Psoas muscle (tissue), 7 donors: ENCODE measurements at regions not wholly inside any gene's neighbourhood (a gene's known extent, or its start where the extent isn't known, plus 50 kb on each side); places are given as distances from the start of the nearest gene placed in this dataset.

Source experiments
- ATAC-seq, 4 donors: fragments of 200-7000 bp; cut with Tn5 transposase; one replicate each; pipeline ENCODE4 v1.9.1; 2020; ENCODE audit warnings: moderate library complexity in 3 of 4, mild to moderate bottlenecking in 2 of 4
- DNase-seq, 2 donors: peaks; one replicate each; pipeline ENCODE4 v3.0.0-alpha.2; 2020
- H3K27ac ChIP-seq: fragments of 200-600 bp; one replicate; pipeline ENCODE4 v1.8.0; 2022
- H3K27me3 ChIP-seq, 3 donors: fragments of 200-600 bp in 1 of 3; one replicate each; pipeline versions ENCODE4 v1.6.1 to v1.8.0; 2013 to 2022; ENCODE audit warnings: low read length in 2 of 3, mild to moderate bottlenecking in 2 of 3, moderate library complexity in 1 of 3; ENCODE audit not compliant: insufficient read depth in 3 of 3
- H3K36me3 ChIP-seq, 2 donors: fragments of 200-600 bp in 1 of 2; one replicate each; pipeline versions ENCODE4 v1.6.1 to v1.8.0; 2013 to 2022; ENCODE audit warnings: low read depth in 1 of 2, mild to moderate bottlenecking in 1 of 2, moderate library complexity in 1 of 2; ENCODE audit not compliant: insufficient read depth in 1 of 2
- H3K4me1 ChIP-seq: fragments of 200-600 bp; one replicate; pipeline ENCODE4 v1.8.0; 2022
- H3K4me3 ChIP-seq: fragments of 200-600 bp; one replicate; pipeline ENCODE4 v1.8.0; 2022; ENCODE audit warnings: mild to moderate bottlenecking
- H3K9me3 ChIP-seq: fragments of 200-600 bp; one replicate; pipeline ENCODE4 v1.8.0; 2022
- CTCF ChIP-seq: fragments of 200-600 bp; IDR thresholded peaks from one replicate; pipeline ENCODE4 v1.8.0; 2022; ENCODE audit warnings: antibody characterized with exemption
- WGBS, 3 donors: extraction: QIAGEN DNeasy Blood & Tissue Kit; methylation state at CpG; one replicate each; pipeline versions ENCODE4 v1.1.6 to v1.1.7; 2013; 5-methylcytosine and 5-hydroxymethylcytosine counted together
- intact Hi-C, 2 donors: fragments of 100-400 bp; cut with DNase I; formaldehyde crosslinking; loops; one replicate each; pipeline versions ENCODE4 v1.11.0 to v1.14.2; 2022
- donor health status: healthy with polysubstance abuse.
- donor health status: DM: no; HTN: no; CAD: no; lungs with moderate emphysema.
- donor health status: Bipolar disorder and iron deficiency.
- donor health status: healthy.
- donor health status: DM: yes; HTN: yes; CAD: no.
- donor health status: DM: no; HTN: no; CAD: no.
- donor health status: DM: yes; HTN: yes; CAD: no.

GRCh38 chr6:88520445-88520844 lies 354.3 kb upstream of the CNR1 start:
- H3K9me3 ChIP-seq, result no peaks in the 10 kb centered on the region
- H3K4me3 ChIP-seq, result no peak overlapping the region
- no peaks in the 10 kb centered on the region for H3K4me1 ChIP-seq
- intact Hi-C loops, result no loop called here
- H3K27ac ChIP-seq, result no peak overlapping the region
- DNase-seq (no peak), ATAC-seq (no peak)
- TF ChIP-seq CTCF, result no peak
- H3K36me3 ChIP-seq, result no peaks in the 10 kb centered on the region
- WGBS, 3 donors, result 80 to 82% (median 82%) methylated on average over 7 of the region's 7 CpGs
- no peaks in the 10 kb centered on the region for H3K27me3 ChIP-seq

DNA sequence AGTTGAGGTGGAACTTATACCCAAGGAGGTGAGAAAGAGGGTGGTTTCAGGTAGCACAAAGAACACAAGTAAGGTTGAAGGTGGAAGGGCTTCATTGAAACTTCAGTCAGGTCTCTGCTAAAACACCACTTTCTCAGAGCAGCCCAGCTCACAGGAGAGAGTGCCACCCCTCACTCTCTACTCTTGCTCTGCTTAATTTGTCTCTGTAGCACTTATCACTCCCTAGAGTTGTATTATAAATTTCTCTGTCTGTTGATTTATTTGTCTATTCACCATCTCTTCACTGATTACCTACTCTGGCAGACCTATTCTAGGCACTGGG lies 353.8 kb upstream of the CNR1 start:
- Histone ChIP-seq H3K9me3 (no peaks in the 10 kb centered on the region), H3K27ac (no peak overlapping the region), H3K36me3 (no peaks in the 10 kb centered on the region), H3K4me3 (no peak overlapping the region), H3K27me3 (no peaks in the 10 kb centered on the region), H3K4me1 (no peaks in the 10 kb centered on the region)
- intact Hi-C loops, result no loop called here
- DNase-seq, result no peak
- ATAC-seq, result no peak
- TF ChIP-seq CTCF, result no peak

GRCh38 chr6:88519301-88520016 lies 353.3 kb upstream of the CNR1 start:
- 17 to 39% (median 23%) methylated on average over 10 of the region's 10 CpGs for WGBS, 3 donors
- no peaks in the 10 kb centered on the region for H3K4me1 ChIP-seq
- intact Hi-C loops, result no loop called here
- H3K27ac ChIP-seq, result no peak overlapping the region
- DNase-seq (no peak), ATAC-seq (no peak)
- no peak for TF ChIP-seq CTCF
- H3K27me3 ChIP-seq, result no peaks in the 10 kb centered on the region
- no peaks in the 10 kb centered on the region for H3K9me3 ChIP-seq
- no peak overlapping the region for H3K4me3 ChIP-seq
- H3K36me3 ChIP-seq, result no peaks in the 10 kb centered on the region

DNA sequence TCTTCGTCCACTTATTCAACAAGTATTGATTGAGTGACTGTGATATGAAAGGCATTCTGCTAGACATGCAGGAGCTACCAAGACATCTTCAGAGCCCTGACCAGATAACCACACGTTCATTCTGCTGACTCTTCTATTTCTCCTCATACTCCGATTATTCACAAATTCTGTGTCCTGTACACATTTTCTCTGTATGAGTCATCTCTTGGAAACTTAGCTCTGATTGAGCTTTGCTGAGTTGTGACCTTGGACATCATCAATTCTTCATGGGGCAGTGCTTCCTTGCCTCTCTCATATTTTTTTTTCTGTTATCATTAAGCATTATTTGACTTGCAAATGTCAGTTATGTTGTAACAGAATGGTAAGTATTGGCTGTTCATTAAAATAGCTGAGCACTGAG lies 351.6 kb upstream of the CNR1 start:
- Histone ChIP-seq H3K27me3 (no peaks in the 10 kb centered on the region), H3K9me3 (no peaks in the 10 kb centered on the region), H3K36me3 (no peaks in the 10 kb centered on the region), H3K4me1 (no peaks in the 10 kb centered on the region), H3K27ac (no peak overlapping the region), H3K4me3 (no peak overlapping the region)
- no peak for TF ChIP-seq CTCF
- no peak for DNase-seq
- intact Hi-C loops, result no loop called here
- WGBS, 3 donors, result 41 to 45% (median 44%) methylated on average over 3 of the region's 3 CpGs
- ATAC-seq, result no peak

DNA sequence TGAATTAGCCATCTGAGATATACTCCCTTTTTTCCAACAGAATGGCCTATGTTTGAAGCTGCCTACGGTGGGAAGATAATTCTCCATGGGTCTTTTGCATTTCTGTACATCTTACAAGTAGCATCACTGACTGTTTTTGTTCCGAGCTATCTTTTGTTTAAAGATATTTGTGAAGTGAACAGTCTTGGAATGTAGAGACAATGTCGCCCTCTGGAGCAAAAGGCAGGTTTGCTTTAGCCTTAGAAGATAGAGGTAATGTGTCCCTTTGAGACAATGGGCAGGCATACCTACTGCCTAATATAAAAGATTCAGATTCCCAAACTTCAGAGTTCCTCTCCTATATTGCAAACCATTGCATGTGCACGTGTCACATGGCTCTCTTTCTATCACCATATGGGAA lies 347.8 kb upstream of the CNR1 start:
- ATAC-seq, result no peak
- intact Hi-C loops, result no loop called here
- H3K9me3 ChIP-seq, result no peaks in the 10 kb centered on the region
- no peak overlapping the region for H3K4me3 ChIP-seq
- H3K36me3 ChIP-seq, result no peaks in the 10 kb centered on the region
- no peaks in the 10 kb centered on the region for H3K4me1 ChIP-seq
- WGBS, 3 donors, result 76 to 89% (median 79%) methylated on average over 4 of the region's 4 CpGs
- no peaks in the 10 kb centered on the region for H3K27me3 ChIP-seq
- TF ChIP-seq CTCF, result no peak
- H3K27ac ChIP-seq, result no peak overlapping the region
- DNase-seq, result no peak
